ENCODE measurements at regions not wholly inside any gene's neighbourhood (a gene's known extent, or its start where the extent isn't known, plus 50 kb on each side); places are given as distances from the start of the nearest gene placed in this dataset.

- Histone ChIP-seq H3K36me3 (ENCODE audit: insufficient read depth) (no peaks in the 10 kb centered on the region), H4K20me1 (replicated peaks; ENCODE audit: insufficient read depth) (no peaks in the 10 kb centered on the region), H3F3A (replicated peaks; ENCODE audit: low read depth) (no peaks in the 10 kb centered on the region), H3K4me3 (no peak overlapping the region), H3K9me2 (ENCODE audit: insufficient read depth) (peaks cover 8% of the 10 kb centered on the region; the same call in 1 of the 2 replicates), H2AFZ (no peak overlapping the region), H3K27me3 (ENCODE audit: insufficient read depth) (no peaks in the 10 kb centered on the region), H3K4me2 (no peak overlapping the region), H3K4me1 (ENCODE audit: insufficient read depth) (peaks cover 8% of the 10 kb centered on the region; the same call in 1 of the 2 replicates), H3K79me2 (replicated peaks; ENCODE audit: insufficient read depth) (no peaks in the 10 kb centered on the region), H3K27ac (ENCODE audit: low read depth) (no peak overlapping the region)
- peaks cover 2% of the 10 kb centered on the region for H3K27me3 Mint-ChIP-seq (ENCODE audit: insufficient read depth, low read depth, poor library complexity)
- H3K27ac Mint-ChIP-seq, result no peak overlapping the region
- no peak for DNase-seq (ENCODE audit: low spot score)
- H3K4me1 Mint-ChIP-seq, result peaks cover 8% of the 10 kb centered on the region; the same call in 2 of the 3 replicates
- no peak for ATAC-seq
- no peaks in the 10 kb centered on the region; the same call in 2 of the 3 replicates for H3K9me3 Mint-ChIP-seq
- H3K4me3 Mint-ChIP-seq, result no peak overlapping the region
- H3K36me3 Mint-ChIP-seq (ENCODE audit: low read depth), result peaks cover 2% of the 10 kb centered on the region; the same call in 2 of the 3 replicates
- TF ChIP-seq NANOG (IDR thresholded peaks at IDR 0.05; ENCODE audit: borderline replicate concordance) (no peak), EZH2phosphoT487 (IDR thresholded peaks at IDR 0.05; ENCODE audit: unreplicated experiment) (no peak), CREB1 (CRISPR knock-in tag; IDR thresholded peaks at IDR 0.05; ENCODE audit: low read depth) (no peak), POLR2AphosphoS5 (IDR thresholded peaks at IDR 0.05; ENCODE audit: low read depth) (no peak), ZNF462 (CRISPR knock-in tag; IDR thresholded peaks at IDR 0.05) (no peak), ZNF114 (CRISPR knock-in tag; IDR thresholded peaks at IDR 0.05) (no peak), CTCF (conservative IDR thresholded peaks at IDR 0.05; ENCODE audit: low read depth in 2 of 2) (no peak), ETS1 (IDR thresholded peaks at IDR 0.05) (no peak), STAT1 (IDR thresholded peaks at IDR 0.05; ENCODE audit: unreplicated experiment) (no peak), JUNB (IDR thresholded peaks at IDR 0.05; ENCODE audit: unreplicated experiment) (no peak), ZNF331 (CRISPR knock-in tag; IDR thresholded peaks at IDR 0.05; ENCODE audit: low read depth) (no peak), EZH2 (IDR thresholded peaks at IDR 0.05; ENCODE audit: low read depth, unreplicated experiment) (no peak), REST (IDR thresholded peaks at IDR 0.05; ENCODE audit: unreplicated experiment) (no peak)
Observed at GRCh38 chr13:80054806-80055205, 286.1 kb downstream of the SPRY2 start.

Data from GM23338 (cell line).